ENCODE measurements at regions not wholly inside any gene's neighbourhood (a gene's known extent, or its start where the extent isn't known, plus 50 kb on each side); places are given as distances from the start of the nearest gene placed in this dataset.
A peak's percentile ranks its signal among the peaks of the same experiment; 100 is the strongest.

DNA sequence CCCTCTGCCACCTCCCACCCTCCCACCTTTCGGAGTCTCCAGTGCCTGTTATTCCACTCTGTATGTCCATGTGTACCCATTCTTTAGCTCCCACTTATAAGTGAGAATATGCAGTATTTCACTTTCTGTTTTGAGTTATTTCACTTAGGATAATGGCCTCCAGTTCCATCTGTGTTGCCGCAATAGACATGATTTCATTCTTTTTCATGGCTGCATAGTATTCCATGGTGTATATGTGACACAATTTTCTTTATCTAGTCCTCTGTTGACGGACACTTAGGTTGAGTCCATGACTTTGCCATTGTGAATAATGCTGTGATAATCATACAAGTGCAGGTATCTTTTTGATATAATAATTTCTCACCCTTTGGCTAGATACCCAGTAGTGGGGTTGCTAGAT lies 91.0 kb upstream of the UBE3A start:
- Histone ChIP-seq H2AFZ (no peak overlapping the region), H3K4me2 (ENCODE audit: unreplicated experiment) (no peak overlapping the region), H3K36me3 (ENCODE audit: low read depth) (no peaks in the 10 kb centered on the region), H3K79me2 (ENCODE audit: insufficient read depth) (no peaks in the 10 kb centered on the region), H3K9me3 (ENCODE audit: low read depth) (no peaks in the 10 kb centered on the region), H3F3A (ENCODE audit: insufficient read depth) (peaks cover 5% of the 10 kb centered on the region; the same call in 1 of the 2 replicates), H3K9ac (no peak overlapping the region), H3K4me3 (no peak overlapping the region), H4K20me1 (ENCODE audit: insufficient read depth) (no peaks in the 10 kb centered on the region), H3K9me2 (ENCODE audit: insufficient read depth) (no peaks in the 10 kb centered on the region), H3K27ac (no peak overlapping the region), H3K4me1 (ENCODE audit: insufficient read depth) (0 out of 2 replicates have a peak, but pooled peaks cover 4% of the 10 kb centered on the region), H3K27me3 (replicated peaks; ENCODE audit: insufficient read depth) (no peaks in the 10 kb centered on the region)
- DNase-seq: no peak
- TF ChIP-seq EZH2 (IDR thresholded peaks at IDR 0.05; ENCODE audit: insufficient read depth, poor library complexity, severe bottlenecking) (no peak), EZH2phosphoT487 (IDR thresholded peaks at IDR 0.05; ENCODE audit: insufficient read depth, low read depth) (no peak)
- WGBS, 2 experiments (ENCODE audit: low coverage in 1 of 2, low lambda C conversion rate in 2 of 2, missing lambda C conversion rate in 2 of 2): 80 to 84% methylated on average over 3 of the region's 3 CpGs
- in situ Hi-C loops (cut with MboI): no loop called here

DNA sequence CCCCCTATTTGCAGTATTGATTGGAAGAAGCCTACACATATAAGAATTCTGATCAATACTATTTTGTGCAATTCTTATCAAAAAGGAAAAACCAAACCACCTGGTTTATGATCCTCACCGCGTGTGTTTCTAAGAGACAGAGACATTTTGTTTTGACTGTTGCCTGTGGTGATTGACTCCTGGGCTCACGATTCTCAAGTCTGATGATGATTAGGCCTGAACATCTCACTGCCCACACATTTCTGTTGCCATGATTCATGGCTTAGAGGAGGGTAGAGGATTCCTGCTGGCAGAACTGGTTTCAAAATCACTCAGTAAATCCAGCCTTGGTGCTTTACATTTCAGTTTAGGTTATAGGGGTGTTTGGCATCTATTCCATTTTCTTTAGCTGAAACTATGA lies 88.3 kb upstream of the UBE3A start:
- Histone ChIP-seq H3K36me3 (ENCODE audit: low read depth) (no peaks in the 10 kb centered on the region), H3K27me3 (replicated peaks; ENCODE audit: insufficient read depth) (no peaks in the 10 kb centered on the region), H3K27ac (peak overlapping the region; percentile 39), H3K9me3 (ENCODE audit: low read depth) (no peaks in the 10 kb centered on the region), H3F3A (ENCODE audit: insufficient read depth) (peaks cover 5% of the 10 kb centered on the region; the same call in 1 of the 2 replicates), H3K4me1 (ENCODE audit: insufficient read depth) (0 out of 2 replicates have a peak, but pooled peaks cover 4% of the 10 kb centered on the region), H3K79me2 (ENCODE audit: insufficient read depth) (no peaks in the 10 kb centered on the region), H2AFZ (no peak overlapping the region), H4K20me1 (ENCODE audit: insufficient read depth) (no peaks in the 10 kb centered on the region), H3K9ac (no peak overlapping the region), H3K9me2 (ENCODE audit: insufficient read depth) (no peaks in the 10 kb centered on the region), H3K4me2 (ENCODE audit: unreplicated experiment) (no peak overlapping the region), H3K4me3 (no peak overlapping the region)
- no peak for TF ChIP-seq EZH2phosphoT487 (IDR thresholded peaks at IDR 0.05; ENCODE audit: insufficient read depth, low read depth)
- no peak for TF ChIP-seq EZH2 (IDR thresholded peaks at IDR 0.05; ENCODE audit: insufficient read depth, poor library complexity, severe bottlenecking)
- in situ Hi-C loops (cut with MboI): no loop called here
- DNase-seq: peak; percentile 61
- 2 to 3% methylated on average over 3 of the region's 3 CpGs for WGBS, 2 experiments (ENCODE audit: low coverage in 1 of 2, low lambda C conversion rate in 2 of 2, missing lambda C conversion rate in 2 of 2)

DNA sequence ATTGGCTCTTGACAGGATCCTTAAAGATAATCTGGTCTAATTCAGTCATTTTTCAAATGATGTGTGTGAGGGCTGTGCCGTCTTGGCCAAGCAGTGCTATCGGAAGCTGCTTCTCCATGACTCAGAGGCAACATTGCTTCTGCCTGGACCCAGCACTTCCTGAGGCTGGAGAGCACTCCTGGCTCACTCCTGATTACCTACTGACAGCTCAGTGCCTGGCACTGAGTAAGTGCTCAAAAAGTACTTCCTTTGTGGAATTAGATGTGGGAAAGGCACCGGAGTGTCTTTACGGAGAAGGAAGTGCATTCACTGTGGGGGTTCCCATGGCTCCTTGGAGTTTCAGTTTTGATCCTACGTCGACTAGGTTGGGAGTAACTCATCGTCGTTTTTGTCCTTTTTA lies 86.9 kb upstream of the UBE3A start:
- in situ Hi-C loops (cut with MboI): no loop called here
- DNase-seq: peak; percentile 55
- Histone ChIP-seq H3K9me2 (ENCODE audit: insufficient read depth) (no peaks in the 10 kb centered on the region), H3K4me2 (ENCODE audit: unreplicated experiment) (no peak overlapping the region), H3K36me3 (ENCODE audit: low read depth) (no peaks in the 10 kb centered on the region), H3F3A (ENCODE audit: insufficient read depth) (peaks cover 5% of the 10 kb centered on the region; the same call in 1 of the 2 replicates), H3K27ac (no peak overlapping the region), H3K9me3 (ENCODE audit: low read depth) (no peaks in the 10 kb centered on the region), H4K20me1 (ENCODE audit: insufficient read depth) (no peaks in the 10 kb centered on the region), H3K4me3 (no peak overlapping the region), H3K27me3 (replicated peaks; ENCODE audit: insufficient read depth) (no peaks in the 10 kb centered on the region), H2AFZ (no peak overlapping the region), H3K4me1 (ENCODE audit: insufficient read depth) (0 out of 2 replicates have a peak, but pooled peaks cover 4% of the 10 kb centered on the region), H3K79me2 (ENCODE audit: insufficient read depth) (no peaks in the 10 kb centered on the region), H3K9ac (no peak overlapping the region)
- no peak for TF ChIP-seq EZH2 (IDR thresholded peaks at IDR 0.05; ENCODE audit: insufficient read depth, poor library complexity, severe bottlenecking)
- no peak for TF ChIP-seq EZH2phosphoT487 (IDR thresholded peaks at IDR 0.05; ENCODE audit: insufficient read depth, low read depth)
- WGBS, 2 experiments (ENCODE audit: low coverage in 1 of 2, low lambda C conversion rate in 2 of 2, missing lambda C conversion rate in 2 of 2): 55 to 63% methylated on average over 8 of the region's 8 CpGs

DNA sequence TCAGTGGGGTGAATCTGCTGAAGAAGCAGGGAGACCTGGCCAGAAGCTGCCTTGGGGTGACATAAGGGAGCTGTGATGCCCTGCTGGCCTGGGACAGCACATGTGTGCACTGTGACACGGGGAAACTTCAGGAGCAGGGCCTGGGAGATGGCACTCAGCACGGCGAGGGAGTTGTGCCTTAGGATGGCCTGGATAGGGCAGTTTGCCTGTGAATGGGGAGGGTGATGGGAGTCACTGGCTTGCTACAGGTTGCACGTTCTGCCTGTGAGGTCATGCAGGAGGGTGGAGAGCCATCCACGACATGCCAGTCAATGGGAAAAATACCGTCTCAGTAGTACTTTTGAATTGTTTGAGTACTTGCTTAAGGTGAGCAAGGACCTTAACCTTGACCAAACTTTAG lies 76.8 kb upstream of the UBE3A start:
- Histone ChIP-seq H3K4me3 (no peak overlapping the region), H3K36me3 (ENCODE audit: low read depth) (no peaks in the 10 kb centered on the region), H3K4me1 (ENCODE audit: insufficient read depth) (no peaks in the 10 kb centered on the region), H3K27ac (no peak overlapping the region), H3K27me3 (replicated peaks; ENCODE audit: insufficient read depth) (no peaks in the 10 kb centered on the region), H3K9me3 (ENCODE audit: low read depth) (no peaks in the 10 kb centered on the region), H3K9ac (no peak overlapping the region), H3K9me2 (ENCODE audit: insufficient read depth) (no peaks in the 10 kb centered on the region), H2AFZ (no peak overlapping the region), H3K4me2 (ENCODE audit: unreplicated experiment) (no peak overlapping the region), H3K79me2 (ENCODE audit: insufficient read depth) (no peaks in the 10 kb centered on the region), H4K20me1 (ENCODE audit: insufficient read depth) (no peaks in the 10 kb centered on the region), H3F3A (ENCODE audit: insufficient read depth) (no peaks in the 10 kb centered on the region)
- TF ChIP-seq EZH2phosphoT487 (IDR thresholded peaks at IDR 0.05; ENCODE audit: insufficient read depth, low read depth) (no peak), EZH2 (IDR thresholded peaks at IDR 0.05; ENCODE audit: insufficient read depth, poor library complexity, severe bottlenecking) (no peak)
- in situ Hi-C loops (cut with MboI): loop anchor here (25.0 kb wide), 3 partner anchors 422 to 1347 kb away; partner anchors contain the start of gene GABRA5
- DNase-seq: no peak
- WGBS, 2 experiments (ENCODE audit: low coverage in 1 of 2, low lambda C conversion rate in 2 of 2, missing lambda C conversion rate in 2 of 2): 69 to 77% methylated on average over 6 of the region's 6 CpGs

DNA sequence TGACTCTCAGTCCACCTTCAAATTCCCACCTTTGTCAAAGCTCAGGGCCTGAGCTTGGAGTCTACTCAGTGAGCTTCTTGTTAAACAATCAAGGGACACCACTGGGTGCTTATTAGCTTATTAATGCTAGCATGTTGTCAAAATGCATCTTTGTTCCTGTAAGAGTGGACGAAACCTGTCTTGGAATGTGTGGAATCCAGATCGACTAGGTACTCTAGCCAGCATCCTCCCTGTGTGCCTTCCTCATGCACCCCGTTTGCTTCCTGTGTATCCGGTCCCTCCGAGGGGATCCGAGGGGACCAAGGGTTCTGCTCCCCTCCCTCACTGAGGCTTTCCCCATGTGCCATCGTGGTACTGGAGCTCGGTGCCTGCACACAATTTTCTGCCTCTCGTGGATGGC lies 75.7 kb upstream of the UBE3A start:
- H3K4me2 ChIP-seq (ENCODE audit: unreplicated experiment): no peak overlapping the region
- H3K9ac ChIP-seq: no peak overlapping the region
- H3K9me3 ChIP-seq (ENCODE audit: low read depth): no peaks in the 10 kb centered on the region
- 77 to 82% methylated on average over 9 of the region's 9 CpGs for WGBS, 2 experiments (ENCODE audit: low coverage in 1 of 2, low lambda C conversion rate in 2 of 2, missing lambda C conversion rate in 2 of 2)
- in situ Hi-C loops (cut with MboI): loop anchor here (25.0 kb wide), 3 partner anchors 423 to 1348 kb away; partner anchors contain the start of gene GABRA5
- H3F3A ChIP-seq (ENCODE audit: insufficient read depth): no peaks in the 10 kb centered on the region
- H3K4me1 ChIP-seq (ENCODE audit: insufficient read depth): no peaks in the 10 kb centered on the region
- no peaks in the 10 kb centered on the region for H3K9me2 ChIP-seq (ENCODE audit: insufficient read depth)
- no peaks in the 10 kb centered on the region for H4K20me1 ChIP-seq (ENCODE audit: insufficient read depth)
- TF ChIP-seq EZH2 (IDR thresholded peaks at IDR 0.05; ENCODE audit: insufficient read depth, poor library complexity, severe bottlenecking) (no peak), EZH2phosphoT487 (IDR thresholded peaks at IDR 0.05; ENCODE audit: insufficient read depth, low read depth) (no peak)
- H3K4me3 ChIP-seq: no peak overlapping the region
- no peaks in the 10 kb centered on the region for H3K27me3 ChIP-seq (replicated peaks; ENCODE audit: insufficient read depth)
- H3K36me3 ChIP-seq (ENCODE audit: low read depth): no peaks in the 10 kb centered on the region
- DNase-seq: no peak
- H2AFZ ChIP-seq: no peak overlapping the region
- H3K27ac ChIP-seq: no peak overlapping the region
- no peaks in the 10 kb centered on the region for H3K79me2 ChIP-seq (ENCODE audit: insufficient read depth)
